GM23338 (cell line): ENCODE measurements at regions not wholly inside any gene's neighbourhood (a gene's known extent, or its start where the extent isn't known, plus 50 kb on each side); places are given as distances from the start of the nearest gene placed in this dataset.

Experiments
- ATAC-seq: fragments of 200-7000 bp; cut with Tn5 transposase; 3 replicates; pipeline ENCODE4 v1.9.1; 2020
- DNase-seq: peaks from one replicate; pipeline ENCODE4 v3.0.0-alpha.2; 2015; ENCODE audit warnings: low spot score
- H2AFZ ChIP-seq: fragments of 200-600 bp; sonication (generic); 2 replicates; pipeline ENCODE4 v1.8.0; 2016; ENCODE audit warnings: antibody characterized with exemption, mild to moderate bottlenecking, moderate library complexity
- H3F3A ChIP-seq: fragments of 200-600 bp; sonication (generic); replicated peaks from 2 replicates; pipeline ENCODE4 v1.8.0; 2017; ENCODE audit warnings: antibody characterized with exemption, mixed run types, low read depth
- H3K27ac ChIP-seq: fragments of 200-600 bp; sonication (generic); 2 replicates; pipeline ENCODE4 v1.6.1; 2016; ENCODE audit warnings: low read depth
- H3K27me3 ChIP-seq: fragments of 200-600 bp; sonication (generic); 2 replicates; pipeline ENCODE4 v1.8.0; 2016; ENCODE audit warnings: mild to moderate bottlenecking, mixed run types, moderate library complexity; ENCODE audit not compliant: insufficient read depth
- H3K36me3 ChIP-seq: fragments of 200-600 bp; sonication (generic); 2 replicates; pipeline ENCODE4 v1.8.0; 2016; ENCODE audit warnings: mild to moderate bottlenecking; ENCODE audit not compliant: insufficient read depth
- H3K4me1 ChIP-seq: fragments of 200-600 bp; sonication (generic); 2 replicates; pipeline ENCODE4 v1.8.0; 2016; ENCODE audit warnings: mild to moderate bottlenecking, moderate library complexity; ENCODE audit not compliant: insufficient read depth
- H3K4me2 ChIP-seq: fragments of 200-600 bp; sonication (generic); 2 replicates; pipeline ENCODE4 v1.7.1; 2017; ENCODE audit warnings: mixed run types
- H3K4me3 ChIP-seq: fragments of 200-600 bp; sonication (generic); 2 replicates; pipeline ENCODE4 v1.6.1; 2016; ENCODE audit warnings: mixed run types
- H3K79me2 ChIP-seq: fragments of 200-600 bp; sonication (generic); replicated peaks from 2 replicates; pipeline ENCODE4 v1.8.0; 2017; ENCODE audit warnings: mild to moderate bottlenecking; ENCODE audit not compliant: insufficient read depth
- H3K9me2 ChIP-seq: fragments of 200-600 bp; sonication (generic); 2 replicates; pipeline ENCODE4 v1.8.0; 2017; ENCODE audit not compliant: insufficient read depth
- H4K20me1 ChIP-seq: fragments of 200-600 bp; sonication (generic); replicated peaks from 2 replicates; pipeline ENCODE4 v1.8.0; 2017; ENCODE audit warnings: mild to moderate bottlenecking; ENCODE audit not compliant: insufficient read depth
- H3K27ac Mint-ChIP-seq: 2 replicates; pipeline ENCODE4 v1.8.0; 2020; ENCODE audit warnings: inconsistent platforms, mild to moderate bottlenecking, moderate library complexity, mixed read lengths
- H3K27me3 Mint-ChIP-seq: 3 replicates; pipeline ENCODE4 v1.8.0; 2022; ENCODE audit warnings: low read depth, mild to moderate bottlenecking, moderate library complexity, mixed read lengths, inconsistent platforms; ENCODE audit not compliant: insufficient read depth, poor library complexity
- H3K36me3 Mint-ChIP-seq: 3 replicates; pipeline ENCODE4 v1.8.0; 2021; ENCODE audit warnings: low read depth, mild to moderate bottlenecking, inconsistent platforms, moderate library complexity, mixed read lengths
- H3K4me1 Mint-ChIP-seq: 3 replicates; pipeline ENCODE4 v1.8.0; 2020; ENCODE audit warnings: mild to moderate bottlenecking, inconsistent platforms, mixed read lengths
- H3K4me3 Mint-ChIP-seq: 3 replicates; pipeline ENCODE4 v1.8.0; 2021; ENCODE audit warnings: moderate library complexity, mild to moderate bottlenecking, inconsistent platforms, mixed read lengths
- H3K9me3 Mint-ChIP-seq: 3 replicates; pipeline ENCODE4 v1.8.0; 2020; ENCODE audit warnings: moderate library complexity, mild to moderate bottlenecking, inconsistent platforms, mixed read lengths
- CREB1 ChIP-seq: fragments of 250-450 bp; sonication (Bioruptor Pico); IDR thresholded peaks from 2 replicates; pipeline ENCODE4 v1.5.0; 2020; ENCODE audit warnings: low read depth, mild to moderate bottlenecking, moderate library complexity
- CTCF ChIP-seq, 2 experiments: fragments of 200-600 bp in 1 of 2; sonication (generic) in 1 of 2; conservative IDR thresholded peaks; 2 replicates each; pipeline versions ENCODE4 v1.5.1 to v1.6.1; 2016 to 2017; ENCODE audit warnings: antibody characterized with exemption in 2 of 2, low read depth in 2 of 2, mild to moderate bottlenecking in 2 of 2, moderate library complexity in 1 of 2
- EZH2 ChIP-seq: fragments of 200-600 bp; sonication (generic); IDR thresholded peaks from one replicate; pipeline ENCODE4 v1.8.0; 2017; ENCODE audit warnings: antibody characterized with exemption, mild to moderate bottlenecking, low read depth; ENCODE audit not compliant: unreplicated experiment
- JUNB ChIP-seq: IDR thresholded peaks from one replicate; pipeline ENCODE4 v1.6.1; 2016; ENCODE audit warnings: antibody characterized with exemption; ENCODE audit not compliant: unreplicated experiment
- NANOG ChIP-seq: IDR thresholded peaks from 2 replicates; pipeline ENCODE4 v1.6.1; 2016; ENCODE audit warnings: antibody characterized with exemption, borderline replicate concordance
- POLR2AphosphoS5 ChIP-seq: IDR thresholded peaks from 2 replicates; pipeline ENCODE4 v1.6.1; 2016; ENCODE audit warnings: antibody characterized with exemption, low read depth
- REST ChIP-seq: IDR thresholded peaks from one replicate; pipeline ENCODE4 v1.6.1; 2018; ENCODE audit warnings: antibody characterized with exemption; ENCODE audit not compliant: unreplicated experiment
- ZNF114 ChIP-seq: fragments of 250-450 bp; sonication (Bioruptor Pico); IDR thresholded peaks from 2 replicates; pipeline ENCODE4 v1.5.0; 2020; ENCODE audit warnings: mild to moderate bottlenecking, moderate library complexity
- ZNF462 ChIP-seq: fragments of 250-450 bp; sonication (Bioruptor Pico); IDR thresholded peaks from 2 replicates; pipeline ENCODE4 v1.5.0; 2020; ENCODE audit warnings: mild to moderate bottlenecking, moderate library complexity

- H3K4me1 Mint-ChIP-seq: peaks cover 10% of the 10 kb centered on the region
- peaks cover 2% of the 10 kb centered on the region for H3K27me3 Mint-ChIP-seq
- Histone ChIP-seq H3K4me1 (no peaks in the 10 kb centered on the region; the same call in 1 of the 2 replicates), H3K36me3 (no peaks in the 10 kb centered on the region), H3F3A (no peaks in the 10 kb centered on the region), H3K4me2 (no peak overlapping the region), H3K4me3 (no peak overlapping the region), H3K9me2 (peaks cover 6% of the 10 kb centered on the region; the same call in 1 of the 2 replicates), H2AFZ (no peak overlapping the region), H3K27me3 (no peaks in the 10 kb centered on the region), H4K20me1 (no peaks in the 10 kb centered on the region), H3K79me2 (no peaks in the 10 kb centered on the region), H3K27ac (no peak overlapping the region)
- TF ChIP-seq REST: no peak
- no peak for TF ChIP-seq POLR2AphosphoS5
- no peak for TF ChIP-seq CTCF (conservative IDR thresholded peaks at IDR 0.05; ENCODE audit: low read depth in 2 of 2)
- TF ChIP-seq CREB1: no peak
- TF ChIP-seq EZH2: no peak
- TF ChIP-seq JUNB: no peak
- TF ChIP-seq NANOG: no peak
- no peak for TF ChIP-seq ZNF462 (CRISPR knock-in tag)
- TF ChIP-seq ZNF114 (CRISPR knock-in tag): no peak
- no peaks in the 10 kb centered on the region; the same call in 2 of the 3 replicates for H3K36me3 Mint-ChIP-seq
- H3K9me3 Mint-ChIP-seq: no peaks in the 10 kb centered on the region
- no peak overlapping the region for H3K27ac Mint-ChIP-seq
- DNase-seq (no peak), ATAC-seq (no peak)
- H3K4me3 Mint-ChIP-seq: no peak overlapping the region
These were observed 156.1 kb downstream of the PMP22 start for GRCh38 chr17:15108992-15109391.
